Effector memory CD4-positive, alpha-beta T cell (primary cell): ENCODE measurements at regions not wholly inside any gene's neighbourhood (a gene's known extent, or its start where the extent isn't known, plus 50 kb on each side); places are given as distances from the start of the nearest gene placed in this dataset.
"Not testable (repeated sequence)": the region's sequence is repeated elsewhere in the genome, so short reads cannot be mapped to it uniquely, and the experiment has no call there.

Source experiments
- DNase-seq, 3 donors: peaks; one replicate each; pipeline ENCODE4 v3.0.0-alpha.2; 2020
- H3K27ac ChIP-seq: 2 replicates; pipeline ENCODE4 v1.7.0; 2013; ENCODE audit warnings: mild to moderate bottlenecking, low read length, moderate library complexity; ENCODE audit not compliant: insufficient read depth, poor library complexity, severe bottlenecking
- H3K27me3 ChIP-seq: replicated peaks from 2 replicates; pipeline ENCODE4 v1.7.0; 2013; ENCODE audit warnings: mild to moderate bottlenecking, low read length; ENCODE audit not compliant: insufficient read depth, control insufficient read depth, poor library complexity, severe bottlenecking
- H3K36me3 ChIP-seq: 2 replicates; pipeline ENCODE4 v1.7.0; 2013; ENCODE audit warnings: mild to moderate bottlenecking, low read length, moderate library complexity; ENCODE audit not compliant: control insufficient read depth, insufficient read depth
- H3K4me1 ChIP-seq: 2 replicates; pipeline ENCODE4 v1.7.0; 2013; ENCODE audit warnings: low read length, mild to moderate bottlenecking; ENCODE audit not compliant: control insufficient read depth, insufficient read depth, poor library complexity, severe bottlenecking
- H3K4me3 ChIP-seq: 2 replicates; pipeline ENCODE4 v1.7.0; 2013; ENCODE audit warnings: low read length, low read depth, mild to moderate bottlenecking; ENCODE audit not compliant: insufficient read depth, poor library complexity, severe bottlenecking
- H3K9me3 ChIP-seq: 2 replicates; pipeline ENCODE4 v1.7.0; 2013; ENCODE audit warnings: mild to moderate bottlenecking, low read length, moderate library complexity; ENCODE audit not compliant: control insufficient read depth

DNA sequence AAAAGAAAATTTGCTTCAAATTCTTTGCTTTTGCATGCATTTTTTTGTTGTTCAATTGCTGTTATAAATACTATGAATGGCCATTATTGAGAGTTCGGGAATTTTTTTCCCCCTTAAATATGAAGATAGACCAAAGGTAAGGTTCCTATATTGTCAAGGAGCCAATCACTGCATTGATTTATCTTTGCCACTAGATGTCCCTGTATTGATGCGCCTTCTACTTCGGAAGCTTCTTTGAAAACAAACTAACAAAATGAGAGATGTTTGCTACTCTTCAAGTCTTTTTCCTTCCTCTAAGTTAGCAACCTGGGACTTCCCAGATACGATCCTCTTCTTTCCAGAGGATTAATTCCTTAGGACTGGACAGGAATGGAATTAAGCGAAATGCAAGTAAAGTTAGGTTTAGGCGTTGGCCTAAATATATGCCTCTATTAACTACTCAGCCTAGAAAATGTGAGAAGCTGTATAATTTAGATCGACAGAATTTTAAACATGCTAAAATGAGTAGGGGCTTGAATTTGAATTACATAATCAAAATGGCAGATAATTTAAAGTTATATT is 318.1 kb downstream of the AEBP2 start:
- DNase-seq: no peak
- Histone ChIP-seq H3K27me3 (no peaks in the 10 kb centered on the region), H3K27ac (no peak overlapping the region)

DNA sequence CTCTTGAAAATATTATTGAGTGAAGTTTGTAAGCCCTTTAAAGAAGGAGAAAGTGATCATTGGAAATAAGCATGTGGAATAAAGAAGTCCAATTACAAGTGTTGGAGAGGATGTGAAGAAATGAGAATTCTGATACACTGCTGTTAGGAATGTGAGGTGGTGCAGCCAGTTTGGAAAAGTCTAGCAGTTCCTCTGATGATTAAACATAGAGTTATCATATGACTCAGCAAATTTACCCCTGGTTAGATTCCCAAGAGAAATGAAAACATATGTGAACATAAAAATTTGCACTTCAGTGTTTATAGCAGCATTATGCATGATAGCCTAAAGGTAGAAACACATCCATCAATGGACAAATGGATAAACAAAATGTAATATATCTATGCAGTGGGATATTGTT is 319.9 kb downstream of the AEBP2 start:
- no peaks in the 10 kb centered on the region for H3K9me3 ChIP-seq
- H3K4me1 ChIP-seq: no peaks in the 10 kb centered on the region
- H3K36me3 ChIP-seq: no peaks in the 10 kb centered on the region
- no peak overlapping the region for H3K27ac ChIP-seq
- no peak for DNase-seq
- no peak overlapping the region for H3K4me3 ChIP-seq
- H3K27me3 ChIP-seq: no peaks in the 10 kb centered on the region

More for the DNA sequence above, 318.1 kb downstream of the AEBP2 start:
- H3K4me3 ChIP-seq: no peak overlapping the region
- no peaks in the 10 kb centered on the region for H3K36me3 ChIP-seq
- H3K9me3 ChIP-seq: peaks cover 7% of the 10 kb centered on the region
- no peaks in the 10 kb centered on the region for H3K4me1 ChIP-seq

DNA sequence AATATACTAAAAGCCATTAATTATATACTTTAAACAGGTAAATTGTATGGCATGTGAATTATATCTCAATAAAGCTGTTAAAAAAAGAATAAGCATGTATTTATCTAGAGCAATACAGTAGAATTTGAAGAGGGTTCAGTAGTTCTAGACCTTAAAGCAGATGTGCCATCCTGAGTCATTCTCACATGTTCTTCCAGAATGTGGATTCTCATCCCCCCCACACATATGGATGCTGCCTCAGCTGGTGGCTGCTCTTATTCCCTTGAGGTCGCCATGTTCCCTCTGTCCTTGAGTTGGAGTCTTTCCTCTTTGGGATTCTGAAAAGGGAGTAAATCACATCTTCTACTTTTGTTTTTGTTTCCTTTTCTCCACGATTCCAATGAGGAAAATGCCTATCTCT is 321.3 kb downstream of the AEBP2 start:
- Histone ChIP-seq H3K27ac (no peak overlapping the region), H3K36me3 (no peaks in the 10 kb centered on the region)

DNA sequence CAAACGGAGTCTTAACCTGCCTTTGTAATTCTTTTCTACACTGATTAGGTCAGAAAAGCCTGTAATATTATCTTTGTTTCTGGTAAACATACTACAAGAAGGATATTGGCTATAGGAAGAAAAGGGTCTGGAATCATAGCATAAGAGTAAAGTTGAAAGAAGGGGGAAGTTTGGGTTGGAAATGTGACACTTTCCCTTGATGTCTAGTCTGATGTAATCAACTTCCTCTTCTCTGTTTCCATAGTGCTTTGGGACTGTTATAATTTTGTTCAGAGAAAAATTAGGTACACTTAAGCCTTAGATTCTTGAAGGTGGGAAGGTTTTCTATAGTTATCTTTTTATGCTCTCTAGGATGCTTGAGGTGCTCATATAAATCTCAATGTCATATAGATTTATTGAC is 322.2 kb downstream of the AEBP2 start:
- Histone ChIP-seq H3K4me1 (no peaks in the 10 kb centered on the region), H3K27ac (no peak overlapping the region), H3K27me3 (no peaks in the 10 kb centered on the region), H3K4me3 (no peak overlapping the region), H3K9me3 (no peaks in the 10 kb centered on the region), H3K36me3 (no peaks in the 10 kb centered on the region)
- no peak for DNase-seq

More for the DNA sequence above, 321.3 kb downstream of the AEBP2 start:
- DNase-seq: no peak
- H3K9me3 ChIP-seq: no peaks in the 10 kb centered on the region
- H3K4me1 ChIP-seq: no peaks in the 10 kb centered on the region
- H3K4me3 ChIP-seq: no peak overlapping the region
- no peaks in the 10 kb centered on the region for H3K27me3 ChIP-seq

DNA sequence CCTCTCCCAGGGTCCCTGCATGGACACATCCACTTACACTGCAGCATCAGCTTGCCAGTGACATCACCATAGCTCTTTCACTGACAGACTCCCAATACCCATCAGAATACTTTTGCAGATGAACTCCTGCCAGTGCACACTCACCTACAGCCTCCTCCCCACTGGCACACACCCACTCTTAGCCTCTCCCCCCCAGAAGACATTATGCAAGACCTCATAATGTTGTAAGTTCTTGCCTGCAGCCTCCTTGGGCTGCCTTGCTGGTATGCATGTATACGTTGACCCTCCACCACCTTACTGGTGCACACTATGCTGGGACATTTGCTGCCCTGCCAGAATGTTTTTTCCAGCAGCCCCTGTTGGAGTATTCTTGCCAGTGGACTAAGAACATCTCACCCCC is 324.2 kb downstream of the AEBP2 start:
- no peaks in the 10 kb centered on the region for H3K4me1 ChIP-seq
- H3K9me3 ChIP-seq: no peaks in the 10 kb centered on the region
- H3K4me3 ChIP-seq: no peak overlapping the region
- H3K27me3 ChIP-seq: no peaks in the 10 kb centered on the region
- no peak overlapping the region for H3K27ac ChIP-seq
- H3K36me3 ChIP-seq: no peaks in the 10 kb centered on the region
- DNase-seq: no peak

DNA sequence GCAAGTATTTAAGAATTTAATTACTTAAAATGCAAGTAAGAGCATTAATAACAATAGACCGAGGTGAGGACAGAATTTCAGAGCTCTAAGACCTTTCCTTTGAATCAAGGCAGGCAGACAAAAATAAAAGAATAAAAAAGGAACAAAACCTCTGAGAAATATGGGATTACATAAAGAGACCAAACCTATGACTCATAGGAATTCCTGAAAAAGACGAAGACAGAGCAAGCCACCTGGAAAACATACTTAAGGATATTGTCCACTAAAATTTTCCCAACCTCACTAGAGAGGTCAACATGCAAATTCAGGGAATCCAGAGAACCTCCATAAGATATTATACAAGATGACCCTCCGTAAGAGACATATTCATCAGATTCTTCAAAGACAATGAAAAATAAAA is 325.1 kb downstream of the AEBP2 start:
- no peaks in the 10 kb centered on the region for H3K36me3 ChIP-seq
- H3K4me1 ChIP-seq: no peaks in the 10 kb centered on the region
- H3K4me3 ChIP-seq: no peak overlapping the region
- no peak for DNase-seq
- H3K27me3 ChIP-seq: no peaks in the 10 kb centered on the region
- H3K27ac ChIP-seq: no peak overlapping the region
- no peaks in the 10 kb centered on the region for H3K9me3 ChIP-seq

- H3K4me1 ChIP-seq: no peaks in the 10 kb centered on the region
- DNase-seq: no peak
Measured at GRCh38 chr12:19771858-19772257, 332.6 kb downstream of the AEBP2 start.

DNA sequence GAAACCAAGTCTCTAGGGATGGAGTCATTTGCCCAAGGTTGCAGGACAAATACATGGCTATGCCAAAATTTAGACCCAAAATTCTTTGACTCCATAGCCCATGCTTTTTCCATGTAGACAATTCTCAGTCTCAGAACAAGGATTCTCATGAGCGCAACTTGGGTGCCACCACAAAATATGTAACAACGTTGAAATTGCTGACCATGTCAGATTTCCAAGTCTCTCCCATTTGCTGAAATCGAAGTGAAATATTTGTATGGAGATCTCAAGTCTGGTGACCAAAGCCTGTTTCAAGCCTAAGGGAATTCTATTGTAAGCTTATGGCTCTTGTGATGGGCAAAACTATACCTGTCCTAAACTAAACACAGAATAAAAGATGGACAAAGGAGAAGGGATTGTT is 333.5 kb downstream of the AEBP2 start:
- DNase-seq: no peak
- no peak overlapping the region for H3K27ac ChIP-seq
- H3K4me1 ChIP-seq: no peaks in the 10 kb centered on the region
- H3K27me3 ChIP-seq: no peaks in the 10 kb centered on the region
- H3K9me3 ChIP-seq: no peaks in the 10 kb centered on the region
- H3K36me3 ChIP-seq: no peaks in the 10 kb centered on the region
- H3K4me3 ChIP-seq: no peak overlapping the region

More at GRCh38 chr12:19771858-19772257, 332.6 kb downstream of the AEBP2 start:
- Histone ChIP-seq H3K4me3 (no peak overlapping the region), H3K27ac (no peak overlapping the region), H3K27me3 (no peaks in the 10 kb centered on the region), H3K36me3 (no peaks in the 10 kb centered on the region), H3K9me3 (no peaks in the 10 kb centered on the region)

GRCh38 chr12:19775241-19775640 is 335.9 kb downstream of the AEBP2 start:
- Histone ChIP-seq H3K4me3 (no peak overlapping the region), H3K27me3 (no peaks in the 10 kb centered on the region), H3K9me3 (no peaks in the 10 kb centered on the region), H3K4me1 (no peaks in the 10 kb centered on the region), H3K36me3 (no peaks in the 10 kb centered on the region), H3K27ac (no peak overlapping the region)
- DNase-seq: no peak

DNA sequence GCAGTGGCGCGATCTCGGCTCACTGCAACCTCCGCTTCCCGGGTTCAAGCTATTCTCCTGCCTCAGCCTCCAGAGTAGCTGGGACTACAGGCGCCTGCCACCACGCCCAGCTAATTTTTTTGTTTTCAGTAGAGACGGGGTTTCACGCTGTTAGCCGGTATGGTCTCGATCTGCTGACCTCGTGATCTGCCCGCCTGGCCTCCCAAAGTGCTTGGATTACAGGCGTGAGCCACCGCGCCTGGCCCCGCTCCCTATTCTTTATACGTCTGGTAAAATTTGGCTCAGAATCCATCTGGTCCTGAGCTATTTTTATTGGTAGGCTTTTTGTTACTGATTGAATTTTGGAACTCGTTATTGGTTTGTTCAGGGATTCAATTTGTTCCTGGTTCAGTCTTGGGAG is 336.7 kb downstream of the AEBP2 start:
- not testable (repeated sequence) for H3K36me3 ChIP-seq, H3K4me3 ChIP-seq, H3K27ac ChIP-seq, H3K4me1 ChIP-seq, DNase-seq, H3K27me3 ChIP-seq, H3K9me3 ChIP-seq
